ENCODE measurements at regions not wholly inside any gene's neighbourhood (a gene's known extent, or its start where the extent isn't known, plus 50 kb on each side); places are given as distances from the start of the nearest gene placed in this dataset.

GRCh38 chr10:91694170-91694794 is 61.4 kb upstream of the PPP1R3C start:
- no peak for TF ChIP-seq POLR2AphosphoS5 (IDR thresholded peaks at IDR 0.05)
- TF ChIP-seq CTCF (IDR thresholded peaks at IDR 0.05) = peak; percentile 28 to 53 (median 38)
- no peak for TF ChIP-seq POLR2A (IDR thresholded peaks at IDR 0.05)
